ENCODE measurements at regions not wholly inside any gene's neighbourhood (a gene's known extent, or its start where the extent isn't known, plus 50 kb on each side); places are given as distances from the start of the nearest gene placed in this dataset.

- no peaks in the 10 kb centered on the region for H4K20me1 ChIP-seq (replicated peaks; ENCODE audit: control insufficient read depth, extremely low read depth, insufficient read depth, low read length)
- H3K4me2 ChIP-seq (ENCODE audit: insufficient read depth, low read length), result no peak overlapping the region
- H3K27ac ChIP-seq (ENCODE audit: insufficient read depth, low read depth, low read length), result no peak overlapping the region
- intact Hi-C loops (cut with micrococcal nuclease), result no loop called here
- no peaks in the 10 kb centered on the region for H3K9me1 ChIP-seq (replicated peaks; ENCODE audit: control insufficient read depth, extremely low read depth, insufficient read depth, low read length)
- TF ChIP-seq POLR2A (IDR thresholded peaks at IDR 0.05; ENCODE audit: low read depth, low read length) (no peak), MYC (IDR thresholded peaks at IDR 0.05; ENCODE audit: low read depth, low read length) (no peak), CTCF (IDR thresholded peaks at IDR 0.05; ENCODE audit: extremely low read depth in 1 of 2, insufficient read depth in 1 of 2, low read depth in 1 of 2, low read length in 2 of 2) (no peak), FOS (IDR thresholded peaks at IDR 0.05; ENCODE audit: borderline replicate concordance, insufficient read depth, low read length) (no peak), JUN (IDR thresholded peaks at IDR 0.05; ENCODE audit: borderline replicate concordance, insufficient read depth, insufficient read length, low read depth) (no peak)
- dilution Hi-C loops (cut with MboI; ENCODE audit: extremely low pct_ligation_motif_present, low sequenced_read_pairs), result no loop called here
- no peaks in the 10 kb centered on the region for H3K79me2 ChIP-seq (ENCODE audit: control insufficient read depth, insufficient read depth, low read length)
- H3K4me3 ChIP-seq (replicated peaks in 1 of 3; ENCODE audit: insufficient read depth in 1 of 3, low read depth in 1 of 3, low read length in 3 of 3), result no peak overlapping the region
- H3K4me1 ChIP-seq (ENCODE audit: control insufficient read depth, extremely low read depth, insufficient read depth, low read length), result no peaks in the 10 kb centered on the region
- DNase-seq (ENCODE audit: low read depth, low spot score), result no peak
- ChIA-PET CTCF (no interaction called here), POLR2A (no interaction called here)
- no peak for FAIRE-seq
- H3K9ac ChIP-seq (replicated peaks; ENCODE audit: extremely low read depth, insufficient read depth, low read length), result no peak overlapping the region
- no peaks in the 10 kb centered on the region for H3K9me3 ChIP-seq (replicated peaks; ENCODE audit: control insufficient read depth, insufficient read depth, low read length)
- H2AFZ ChIP-seq (ENCODE audit: low read depth, low read length), result no peak overlapping the region
- BruUV-seq (replicated peaks), result no TSS peak
- H3K36me3 ChIP-seq (ENCODE audit: control insufficient read depth in 2 of 2, extremely low read depth in 1 of 2, insufficient read depth in 2 of 2, low read length in 2 of 2), result no peaks in the 10 kb centered on the region
- no peaks in the 10 kb centered on the region for H3K27me3 ChIP-seq (ENCODE audit: control insufficient read depth in 2 of 2, insufficient read depth in 2 of 2, low read length in 2 of 2)
Measured at GRCh38 chr5:159695741-159696294, 220.5 kb upstream of the ADRA1B start.

- ChIA-PET POLR2A (no interaction called here), CTCF (no interaction called here)
- Histone ChIP-seq H3K27ac (ENCODE audit: insufficient read depth, low read depth, low read length) (no peak overlapping the region), H4K20me1 (replicated peaks; ENCODE audit: control insufficient read depth, extremely low read depth, insufficient read depth, low read length) (no peaks in the 10 kb centered on the region), H3K9me1 (replicated peaks; ENCODE audit: control insufficient read depth, extremely low read depth, insufficient read depth, low read length) (no peaks in the 10 kb centered on the region), H2AFZ (ENCODE audit: low read depth, low read length) (no peak overlapping the region), H3K27me3 (ENCODE audit: control insufficient read depth in 2 of 2, insufficient read depth in 2 of 2, low read length in 2 of 2) (no peaks in the 10 kb centered on the region), H3K9me3 (replicated peaks; ENCODE audit: control insufficient read depth, insufficient read depth, low read length) (no peaks in the 10 kb centered on the region), H3K79me2 (ENCODE audit: control insufficient read depth, insufficient read depth, low read length) (no peaks in the 10 kb centered on the region), H3K9ac (replicated peaks; ENCODE audit: extremely low read depth, insufficient read depth, low read length) (no peak overlapping the region), H3K4me1 (ENCODE audit: control insufficient read depth, extremely low read depth, insufficient read depth, low read length) (no peaks in the 10 kb centered on the region), H3K36me3 (ENCODE audit: control insufficient read depth in 2 of 2, extremely low read depth in 1 of 2, insufficient read depth in 2 of 2, low read length in 2 of 2) (no peaks in the 10 kb centered on the region), H3K4me2 (ENCODE audit: insufficient read depth, low read length) (no peak overlapping the region), H3K4me3 (replicated peaks in 1 of 3; ENCODE audit: insufficient read depth in 1 of 3, low read depth in 1 of 3, low read length in 3 of 3) (no peak overlapping the region)
- no peak for DNase-seq (ENCODE audit: low read depth, low spot score)
- no peak for TF ChIP-seq MYC (IDR thresholded peaks at IDR 0.05; ENCODE audit: low read depth, low read length)
- no peak for FAIRE-seq
- dilution Hi-C loops (cut with MboI; ENCODE audit: extremely low pct_ligation_motif_present, low sequenced_read_pairs) (no loop called here), intact Hi-C loops (cut with micrococcal nuclease) (no loop called here)
- no TSS peak for BruUV-seq (replicated peaks)
Measured at GRCh38 chr5:159697530-159697929, 218.8 kb upstream of the ADRA1B start.
